ENCODE measurements at regions not wholly inside any gene's neighbourhood (a gene's known extent, or its start where the extent isn't known, plus 50 kb on each side); places are given as distances from the start of the nearest gene placed in this dataset.

DNA sequence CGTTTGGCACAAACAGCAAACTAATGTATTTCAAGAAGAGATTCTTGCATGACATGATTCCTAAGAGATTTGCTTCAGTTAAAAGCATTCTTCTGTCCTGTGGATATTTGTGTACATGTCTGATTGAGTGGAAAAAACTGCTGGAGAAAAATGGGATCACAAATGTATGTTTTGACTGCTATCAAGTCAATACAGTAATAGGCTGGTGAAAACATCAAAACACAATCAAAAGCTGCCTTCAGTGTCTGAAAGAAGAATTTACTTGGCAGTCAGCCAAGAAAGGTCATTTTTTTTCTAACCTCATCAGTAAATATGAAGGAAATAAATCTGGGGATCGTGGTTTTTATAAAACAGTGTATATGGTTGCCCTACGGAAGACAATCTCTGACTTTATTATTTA, 1214.8 kb downstream of the NSUN3 start:
- ChIA-PET CTCF (no interaction called here), POLR2A (ENCODE audit: low non-redundant PET) (no interaction called here)
- no TSS peak for BruUV-seq (replicated peaks)
- TF ChIP-seq, protein P1, sequence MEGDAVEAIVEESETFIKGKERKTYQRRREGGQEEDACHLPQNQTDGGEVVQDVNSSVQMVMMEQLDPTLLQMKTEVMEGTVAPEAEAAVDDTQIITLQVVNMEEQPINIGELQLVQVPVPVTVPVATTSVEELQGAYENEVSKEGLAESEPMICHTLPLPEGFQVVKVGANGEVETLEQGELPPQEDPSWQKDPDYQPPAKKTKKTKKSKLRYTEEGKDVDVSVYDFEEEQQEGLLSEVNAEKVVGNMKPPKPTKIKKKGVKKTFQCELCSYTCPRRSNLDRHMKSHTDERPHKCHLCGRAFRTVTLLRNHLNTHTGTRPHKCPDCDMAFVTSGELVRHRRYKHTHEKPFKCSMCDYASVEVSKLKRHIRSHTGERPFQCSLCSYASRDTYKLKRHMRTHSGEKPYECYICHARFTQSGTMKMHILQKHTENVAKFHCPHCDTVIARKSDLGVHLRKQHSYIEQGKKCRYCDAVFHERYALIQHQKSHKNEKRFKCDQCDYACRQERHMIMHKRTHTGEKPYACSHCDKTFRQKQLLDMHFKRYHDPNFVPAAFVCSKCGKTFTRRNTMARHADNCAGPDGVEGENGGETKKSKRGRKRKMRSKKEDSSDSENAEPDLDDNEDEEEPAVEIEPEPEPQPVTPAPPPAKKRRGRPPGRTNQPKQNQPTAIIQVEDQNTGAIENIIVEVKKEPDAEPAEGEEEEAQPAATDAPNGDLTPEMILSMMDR (conservative IDR thresholded peaks at IDR 0.05; ENCODE audit: low read depth, low read length): no peak
- no peak for TF ChIP-seq EZH2 (IDR thresholded peaks at IDR 0.05; ENCODE audit: borderline replicate concordance, low read depth, low read length, poor library complexity, severe bottlenecking)
- Histone ChIP-seq H3K9me3 (ENCODE audit: low read depth, low read length, poor library complexity, severe bottlenecking) (peaks cover 12% of the 10 kb centered on the region), H3K27me3 (replicated peaks; ENCODE audit: insufficient read depth, low read depth, low read length, poor library complexity) (no peaks in the 10 kb centered on the region), H3K36me3 (ENCODE audit: insufficient read depth, low read length, poor library complexity, severe bottlenecking) (no peaks in the 10 kb centered on the region), H3K4me1 (ENCODE audit: insufficient read depth, low read length, poor library complexity, severe bottlenecking) (no peaks in the 10 kb centered on the region), H3K27ac (ENCODE audit: low read depth, low read length, poor library complexity, severe bottlenecking) (no peak overlapping the region), H3K4me3 (ENCODE audit: low read depth, low read length, poor library complexity, severe bottlenecking) (no peak overlapping the region)
- no peak for DNase-seq (ENCODE audit: low spot score)
- intact Hi-C loops (cut with micrococcal nuclease; ENCODE audit: unreplicated experiment): no loop called here

DNA sequence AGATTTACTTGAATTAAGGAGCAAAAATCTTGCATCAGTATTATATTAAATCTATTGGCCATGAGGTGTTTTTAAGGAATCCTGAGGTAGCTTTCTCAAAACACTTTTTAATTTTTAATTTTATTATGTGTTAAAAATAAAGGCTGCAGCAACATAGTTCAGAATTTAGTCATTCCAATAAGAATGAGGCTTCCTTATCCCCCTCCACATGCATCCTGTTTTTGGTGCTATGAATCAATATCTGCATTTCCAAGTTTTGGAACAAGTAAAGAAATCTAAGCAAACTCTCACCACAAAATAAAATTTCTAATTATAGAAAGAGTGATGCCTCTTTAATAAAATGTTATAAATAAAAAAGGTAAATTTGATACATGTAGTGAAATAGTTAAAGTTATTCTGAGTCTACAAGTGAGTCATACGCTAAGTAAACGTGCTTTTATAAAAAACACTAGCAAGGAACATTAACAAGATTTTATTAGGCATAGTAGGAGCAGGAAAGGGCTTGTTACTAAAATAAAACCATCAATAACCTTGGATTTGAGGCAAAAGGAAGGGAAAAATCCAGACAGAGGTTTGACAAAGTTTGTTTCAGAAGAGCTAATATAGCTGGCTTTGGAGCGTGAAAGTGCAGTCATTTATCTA, 1218.0 kb downstream of the NSUN3 start:
- H3K36me3 ChIP-seq (ENCODE audit: insufficient read depth, low read length, poor library complexity, severe bottlenecking): no peaks in the 10 kb centered on the region
- no peak overlapping the region for H3K4me3 ChIP-seq (ENCODE audit: low read depth, low read length, poor library complexity, severe bottlenecking)
- TF ChIP-seq, protein P1 (conservative IDR thresholded peaks at IDR 0.05; ENCODE audit: low read depth, low read length): no peak
- no peak for TF ChIP-seq EZH2 (IDR thresholded peaks at IDR 0.05; ENCODE audit: borderline replicate concordance, low read depth, low read length, poor library complexity, severe bottlenecking)
- BruUV-seq (replicated peaks): no TSS peak
- peaks cover 12% of the 10 kb centered on the region for H3K9me3 ChIP-seq (ENCODE audit: low read depth, low read length, poor library complexity, severe bottlenecking)
- ChIA-PET POLR2A (ENCODE audit: low non-redundant PET) (no interaction called here), CTCF (no interaction called here)
- no peak overlapping the region for H3K27ac ChIP-seq (ENCODE audit: low read depth, low read length, poor library complexity, severe bottlenecking)
- no peak for DNase-seq (ENCODE audit: low spot score)
- no peaks in the 10 kb centered on the region for H3K4me1 ChIP-seq (ENCODE audit: insufficient read depth, low read length, poor library complexity, severe bottlenecking)
- no peaks in the 10 kb centered on the region for H3K27me3 ChIP-seq (replicated peaks; ENCODE audit: insufficient read depth, low read depth, low read length, poor library complexity)
- intact Hi-C loops (cut with micrococcal nuclease; ENCODE audit: unreplicated experiment): no loop called here

DNA sequence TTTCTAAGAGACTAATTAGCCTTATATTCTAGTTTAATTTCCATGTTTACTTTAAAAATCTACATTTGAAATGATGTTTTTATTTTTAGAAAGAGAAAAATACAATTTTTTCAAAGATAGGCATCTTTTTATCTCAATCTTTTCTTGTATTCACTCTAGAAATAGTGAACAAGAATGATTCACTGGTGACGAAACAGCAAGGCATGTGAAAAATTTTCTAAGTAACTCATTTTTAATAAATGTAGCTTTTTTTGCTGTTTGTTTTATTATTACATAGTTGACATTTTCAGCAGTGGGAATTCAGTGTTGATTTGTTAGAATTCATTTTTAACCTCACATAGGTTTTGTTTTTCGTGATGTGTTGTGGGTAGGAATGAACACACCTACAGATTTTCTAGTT, 1226.4 kb downstream of the NSUN3 start:
- no peak for DNase-seq (ENCODE audit: low spot score)
- no peak overlapping the region for H3K4me3 ChIP-seq (ENCODE audit: low read depth, low read length, poor library complexity, severe bottlenecking)
- intact Hi-C loops (cut with micrococcal nuclease; ENCODE audit: unreplicated experiment): no loop called here
- no peak overlapping the region for H3K27ac ChIP-seq (ENCODE audit: low read depth, low read length, poor library complexity, severe bottlenecking)
- ChIA-PET CTCF (no interaction called here), POLR2A (ENCODE audit: low non-redundant PET) (no interaction called here)
- no TSS peak for BruUV-seq (replicated peaks)
- H3K9me3 ChIP-seq (ENCODE audit: low read depth, low read length, poor library complexity, severe bottlenecking): peaks cover 18% of the 10 kb centered on the region
- no peaks in the 10 kb centered on the region for H3K27me3 ChIP-seq (replicated peaks; ENCODE audit: insufficient read depth, low read depth, low read length, poor library complexity)
- H3K4me1 ChIP-seq (ENCODE audit: insufficient read depth, low read length, poor library complexity, severe bottlenecking): no peaks in the 10 kb centered on the region
- H3K36me3 ChIP-seq (ENCODE audit: insufficient read depth, low read length, poor library complexity, severe bottlenecking): no peaks in the 10 kb centered on the region
- no peak for TF ChIP-seq EZH2 (IDR thresholded peaks at IDR 0.05; ENCODE audit: borderline replicate concordance, low read depth, low read length, poor library complexity, severe bottlenecking)
- TF ChIP-seq, protein P1 (conservative IDR thresholded peaks at IDR 0.05; ENCODE audit: low read depth, low read length): no peak

Data from A673 (cell line).